PFSK-1 (cell line): ENCODE measurements at regions not wholly inside any gene's neighbourhood (a gene's known extent, or its start where the extent isn't known, plus 50 kb on each side); places are given as distances from the start of the nearest gene placed in this dataset.

Experiments used
- POLR2AphosphoS5 ChIP-seq: IDR thresholded peaks from 2 replicates; pipeline ENCODE4 v1.6.1; 2012; ENCODE audit warnings: low read depth, mild to moderate bottlenecking, control low read depth, low read length, moderate library complexity
- SIN3A ChIP-seq: IDR thresholded peaks from 2 replicates; pipeline ENCODE4 v1.6.1; 2012; ENCODE audit warnings: mild to moderate bottlenecking, low read length, moderate library complexity, borderline replicate concordance; ENCODE audit not compliant: insufficient read depth
- TAF1 ChIP-seq: IDR thresholded peaks from 2 replicates; pipeline ENCODE4 v1.6.1; 2012; ENCODE audit warnings: low read length, control low read depth, borderline replicate concordance; ENCODE audit not compliant: insufficient read depth
- TF ChIP-seq, protein P1 (sequence below), 2 experiments: IDR thresholded peaks; 2 replicates each; pipeline versions ENCODE4 v1.6.1 to v1.8.0; 2011 to 2012; ENCODE audit warnings: low read depth in 2 of 2, low read length in 2 of 2, control low read depth in 1 of 2, inconsistent platforms in 1 of 2, mild to moderate bottlenecking in 1 of 2, moderate library complexity in 1 of 2; ENCODE audit not compliant: insufficient read depth in 1 of 2

DNA sequence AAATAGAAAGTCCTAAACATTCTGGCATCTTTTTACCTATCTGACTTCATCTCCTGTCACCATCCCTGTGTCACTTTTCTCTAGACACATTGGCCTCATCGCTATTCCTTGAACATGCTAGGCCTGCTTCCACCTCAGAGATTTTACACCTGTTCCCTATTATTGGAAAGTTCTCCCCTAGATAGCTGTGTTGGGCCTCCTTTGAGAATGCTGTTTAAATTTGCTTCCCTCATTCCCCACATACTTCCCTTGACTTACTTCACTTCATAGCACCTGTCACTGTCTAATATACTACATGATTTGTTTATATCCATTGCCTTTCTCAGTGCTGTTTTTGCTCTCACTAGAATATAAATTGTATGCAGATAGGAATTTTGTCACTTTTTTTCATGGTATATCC, 317.0 kb upstream of the GCFC2 start:
- TF ChIP-seq SIN3A: no peak
- no peak for TF ChIP-seq POLR2AphosphoS5
- no peak for TF ChIP-seq TAF1
- TF ChIP-seq, protein P1, sequence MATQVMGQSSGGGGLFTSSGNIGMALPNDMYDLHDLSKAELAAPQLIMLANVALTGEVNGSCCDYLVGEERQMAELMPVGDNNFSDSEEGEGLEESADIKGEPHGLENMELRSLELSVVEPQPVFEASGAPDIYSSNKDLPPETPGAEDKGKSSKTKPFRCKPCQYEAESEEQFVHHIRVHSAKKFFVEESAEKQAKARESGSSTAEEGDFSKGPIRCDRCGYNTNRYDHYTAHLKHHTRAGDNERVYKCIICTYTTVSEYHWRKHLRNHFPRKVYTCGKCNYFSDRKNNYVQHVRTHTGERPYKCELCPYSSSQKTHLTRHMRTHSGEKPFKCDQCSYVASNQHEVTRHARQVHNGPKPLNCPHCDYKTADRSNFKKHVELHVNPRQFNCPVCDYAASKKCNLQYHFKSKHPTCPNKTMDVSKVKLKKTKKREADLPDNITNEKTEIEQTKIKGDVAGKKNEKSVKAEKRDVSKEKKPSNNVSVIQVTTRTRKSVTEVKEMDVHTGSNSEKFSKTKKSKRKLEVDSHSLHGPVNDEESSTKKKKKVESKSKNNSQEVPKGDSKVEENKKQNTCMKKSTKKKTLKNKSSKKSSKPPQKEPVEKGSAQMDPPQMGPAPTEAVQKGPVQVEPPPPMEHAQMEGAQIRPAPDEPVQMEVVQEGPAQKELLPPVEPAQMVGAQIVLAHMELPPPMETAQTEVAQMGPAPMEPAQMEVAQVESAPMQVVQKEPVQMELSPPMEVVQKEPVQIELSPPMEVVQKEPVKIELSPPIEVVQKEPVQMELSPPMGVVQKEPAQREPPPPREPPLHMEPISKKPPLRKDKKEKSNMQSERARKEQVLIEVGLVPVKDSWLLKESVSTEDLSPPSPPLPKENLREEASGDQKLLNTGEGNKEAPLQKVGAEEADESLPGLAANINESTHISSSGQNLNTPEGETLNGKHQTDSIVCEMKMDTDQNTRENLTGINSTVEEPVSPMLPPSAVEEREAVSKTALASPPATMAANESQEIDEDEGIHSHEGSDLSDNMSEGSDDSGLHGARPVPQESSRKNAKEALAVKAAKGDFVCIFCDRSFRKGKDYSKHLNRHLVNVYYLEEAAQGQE (IDR thresholded peaks at IDR 0.05; ENCODE audit: insufficient read depth in 1 of 2, low read depth in 2 of 2, low read length in 2 of 2): no peak
